GM18499 (cell line): ENCODE measurements at regions not wholly inside any gene's neighbourhood (a gene's known extent, or its start where the extent isn't known, plus 50 kb on each side); places are given as distances from the start of the nearest gene placed in this dataset.

Source experiments
- ATAC-seq: cut with Tn5 transposase; IDR thresholded peaks from one replicate; pipeline ENCODE4 v1.9.1; 2021; ENCODE audit warnings: moderate number of reproducible peaks; ENCODE audit not compliant: insufficient read depth, unreplicated experiment

DNA sequence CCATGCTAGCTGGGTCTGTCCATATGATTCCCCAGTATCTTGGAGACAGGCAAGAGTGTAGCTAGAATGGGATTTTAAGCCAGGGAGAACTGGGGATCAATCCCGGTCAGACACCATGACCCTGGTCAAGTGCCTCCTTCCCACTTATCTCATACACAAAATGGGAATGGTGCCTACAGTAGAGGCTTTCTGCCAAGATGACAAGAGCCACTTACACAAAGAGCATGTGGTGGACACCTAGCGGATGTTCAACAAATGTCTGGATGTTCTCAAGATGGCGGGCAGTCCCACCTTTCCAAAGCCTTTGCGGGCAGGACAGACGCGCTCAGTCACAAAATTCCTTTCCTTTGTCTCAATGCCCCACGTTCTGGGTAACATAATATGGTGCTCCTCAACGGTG is 57.3 kb downstream of the MAF start:
- no peak for ATAC-seq

DNA sequence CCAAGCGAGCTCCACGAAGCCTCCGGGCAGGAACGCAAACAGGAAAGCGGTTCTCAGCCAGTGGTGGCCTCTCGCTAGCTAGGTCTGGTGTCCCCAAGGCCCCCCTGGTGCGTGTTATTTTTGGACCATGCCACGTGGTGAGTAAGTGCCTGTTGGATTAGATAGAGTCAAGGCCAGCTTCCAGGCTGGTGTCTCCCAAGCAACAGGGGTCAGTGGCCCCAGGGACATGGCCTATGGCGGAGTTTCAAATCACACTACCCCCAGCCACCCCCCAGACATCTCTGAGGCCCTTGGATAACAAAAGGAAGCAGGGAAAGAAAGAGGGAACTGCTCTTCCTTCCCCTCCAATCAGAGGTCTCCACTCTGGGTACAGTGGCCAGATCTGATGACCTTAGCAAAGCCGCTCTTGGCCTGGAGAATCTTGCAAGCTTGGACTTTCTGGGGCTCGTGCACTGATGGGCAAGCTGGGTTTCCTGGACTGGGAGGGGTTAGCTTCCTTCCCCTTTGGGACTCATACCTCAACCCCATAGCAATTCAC is 58.2 kb downstream of the MAF start:
- no peak for ATAC-seq

DNA sequence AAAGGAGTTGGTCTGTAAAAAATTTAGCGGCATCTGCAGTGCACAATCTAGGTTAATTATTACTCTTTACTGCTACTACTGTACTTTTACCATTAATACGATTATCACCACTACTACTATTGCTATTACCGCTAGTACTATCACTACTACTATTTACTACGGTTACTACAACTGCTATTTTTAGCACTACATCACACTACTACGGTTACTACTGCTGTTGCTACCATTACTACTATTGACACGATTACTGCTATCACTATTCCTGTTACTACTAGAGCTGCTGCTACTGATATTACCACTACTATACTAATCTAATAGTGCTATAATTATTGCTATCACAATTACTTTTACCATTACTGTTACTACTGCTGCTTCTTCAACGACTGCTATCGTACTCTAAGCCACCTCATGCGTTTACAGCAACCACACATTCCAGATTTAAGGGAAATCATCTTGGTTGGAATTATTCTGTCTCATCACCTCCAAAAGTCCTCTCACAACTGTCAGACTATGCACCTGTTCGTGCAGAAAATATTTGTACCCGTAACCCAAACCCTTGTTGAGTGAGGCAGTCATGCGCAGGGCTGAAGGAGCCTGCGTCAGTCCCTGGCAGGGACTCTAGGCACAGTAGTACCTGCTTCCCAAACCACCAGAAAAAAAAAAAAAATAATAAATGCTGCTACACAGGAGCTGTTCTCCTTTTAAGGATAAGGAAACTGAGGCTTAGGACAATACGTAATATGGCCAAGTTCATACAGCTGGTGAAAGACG is 59.5 kb downstream of the MAF start:
- ATAC-seq, result no peak

DNA sequence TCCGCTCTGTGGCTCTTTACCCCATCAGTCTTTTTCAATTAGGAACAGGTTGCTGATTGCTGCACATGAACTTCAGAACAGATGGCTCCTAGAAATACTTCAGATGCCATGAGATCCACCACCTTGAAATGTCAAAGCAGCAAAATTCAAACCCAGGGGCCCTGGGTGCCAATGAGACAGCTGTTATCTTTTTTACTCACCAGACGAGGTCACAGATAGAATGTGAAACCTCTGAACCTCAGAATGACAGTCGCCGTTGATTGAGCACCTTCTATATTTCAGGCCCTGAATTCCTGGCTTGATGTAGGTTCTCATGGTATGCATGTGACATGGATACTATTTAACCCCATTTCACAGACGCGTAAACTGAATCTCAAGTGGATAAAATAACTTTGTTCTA is 63.0 kb downstream of the MAF start:
- no peak for ATAC-seq

DNA sequence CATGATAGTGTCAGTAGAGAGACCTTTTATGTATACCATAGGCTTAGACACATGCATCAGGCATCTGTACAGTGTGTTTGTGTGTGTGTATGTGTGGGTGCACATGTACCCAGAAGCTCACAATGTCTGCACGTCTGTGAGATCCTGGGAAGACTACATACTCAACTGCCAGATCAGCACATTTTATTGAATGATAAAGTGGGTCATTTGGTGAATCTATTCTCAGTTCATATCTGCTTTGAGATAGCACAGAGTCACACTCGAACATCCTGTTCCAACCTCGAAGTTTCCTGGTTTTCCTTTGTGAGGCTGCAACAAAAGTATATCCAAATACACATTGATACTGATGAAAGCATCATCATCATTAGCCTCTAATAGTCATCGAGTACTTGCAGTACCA is 63.6 kb downstream of the MAF start:
- ATAC-seq, result no peak

DNA sequence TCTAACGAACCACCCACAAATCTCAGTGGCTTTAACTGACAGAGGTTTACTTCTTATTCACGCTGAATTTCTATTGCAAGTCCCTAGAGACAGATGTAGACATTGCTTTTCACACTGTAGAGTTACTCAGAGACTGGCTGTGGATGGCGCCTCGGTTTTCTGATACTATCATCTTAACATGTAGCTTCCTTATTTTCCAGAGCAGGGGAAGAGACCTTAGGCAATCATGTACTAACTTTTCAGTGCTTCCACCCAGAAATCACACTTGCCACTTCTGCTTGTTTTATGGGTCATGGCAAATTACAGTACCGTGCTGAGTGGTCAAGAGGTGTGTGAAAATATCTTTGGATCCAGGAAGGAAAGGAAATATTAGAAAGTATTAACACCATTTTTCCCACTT is 65.4 kb downstream of the MAF start:
- no peak for ATAC-seq

DNA sequence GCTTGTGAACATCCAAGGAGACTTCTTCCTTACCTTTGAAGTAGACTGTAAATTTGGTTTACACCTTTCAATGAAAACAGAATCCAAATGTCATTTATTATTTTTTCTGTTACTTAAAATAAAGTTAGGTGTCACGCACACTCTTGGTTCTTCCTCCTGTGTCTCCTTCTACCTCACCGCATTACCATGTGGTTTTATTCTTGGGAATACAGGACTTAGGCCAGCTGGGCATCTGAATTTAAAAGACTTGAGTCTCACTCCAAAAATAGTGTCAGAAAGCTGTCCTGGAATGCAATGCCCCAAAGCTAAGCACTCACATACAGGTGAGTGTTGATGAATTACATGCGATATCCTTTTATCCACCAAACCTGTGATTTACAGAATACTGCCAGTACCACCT is 66.4 kb downstream of the MAF start:
- ATAC-seq, result no peak

DNA sequence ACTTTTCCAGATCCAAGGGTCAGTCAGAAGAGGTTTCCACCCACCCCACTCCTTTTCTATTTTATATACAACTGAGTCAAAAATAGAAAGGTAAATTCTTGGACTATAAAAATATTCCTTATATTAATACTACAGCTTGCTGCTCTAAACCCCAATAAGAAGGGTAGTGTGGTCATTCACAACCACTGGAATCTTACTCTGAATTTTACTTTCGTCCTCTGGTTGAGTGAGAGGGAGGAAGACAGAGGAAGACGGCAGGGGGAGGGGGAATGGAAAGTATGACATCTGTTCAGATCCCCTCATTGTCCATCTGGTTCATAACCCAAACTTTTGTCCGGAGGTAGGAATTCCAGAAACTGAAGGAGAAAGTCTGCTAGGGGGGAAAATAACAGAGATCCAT is 67.2 kb downstream of the MAF start:
- ATAC-seq, result no peak

DNA sequence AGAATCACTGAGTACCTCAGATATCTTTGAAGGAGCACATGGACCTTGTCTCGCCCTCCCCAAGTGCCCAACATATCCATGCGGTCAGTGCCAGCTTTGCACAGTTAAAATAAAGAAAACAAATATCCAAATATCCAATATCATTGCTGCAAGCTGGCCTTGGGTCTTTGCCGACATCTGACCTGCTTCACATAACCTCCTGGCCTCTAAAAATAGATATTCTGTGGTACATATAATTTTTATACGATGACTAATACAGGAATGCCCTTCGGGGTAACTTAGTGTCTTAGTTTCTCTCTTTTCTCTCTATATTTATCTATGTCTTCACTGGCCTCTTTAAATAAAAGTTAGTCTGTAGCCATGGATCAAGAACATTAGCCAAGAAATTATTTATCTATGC is 67.8 kb downstream of the MAF start:
- no peak for ATAC-seq

DNA sequence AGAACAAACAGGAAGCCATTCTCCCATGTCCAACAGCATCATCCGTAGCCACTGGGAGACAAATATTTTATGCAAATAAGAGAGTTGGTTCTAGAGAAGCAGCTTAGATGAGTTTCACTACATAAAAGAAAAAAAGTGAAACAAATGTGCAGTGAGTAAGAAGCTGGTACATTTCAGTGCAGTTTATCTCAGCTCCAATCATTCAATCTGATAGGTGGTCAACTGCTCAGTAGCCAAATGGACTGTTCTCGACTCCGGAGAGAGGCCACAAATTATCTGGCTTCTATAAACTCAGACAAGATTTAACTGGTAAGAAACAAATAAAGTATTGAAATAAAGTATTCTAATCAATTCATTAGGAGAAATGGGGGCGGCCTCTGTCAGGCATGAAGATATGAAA is 68.3 kb downstream of the MAF start:
- no peak for ATAC-seq

DNA sequence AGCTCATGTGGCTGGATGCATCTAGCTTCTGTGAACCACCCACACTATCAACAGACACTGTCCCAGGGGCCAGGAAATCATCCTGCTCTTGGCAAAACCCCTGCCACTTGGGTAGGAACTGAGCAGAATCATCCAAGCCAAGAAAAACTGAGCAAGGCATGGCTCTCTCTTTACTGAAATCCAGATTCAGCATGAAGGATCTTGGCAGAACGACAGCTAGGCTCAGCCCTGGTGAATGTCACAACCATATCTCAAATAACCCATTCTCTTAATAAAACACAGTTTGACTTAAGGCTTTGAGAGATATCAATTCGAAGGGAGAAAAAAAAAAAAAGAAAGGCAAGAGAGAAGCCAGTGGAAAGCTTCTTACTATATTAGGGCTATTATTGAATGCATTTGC is 72.2 kb downstream of the MAF start:
- ATAC-seq, result no peak

DNA sequence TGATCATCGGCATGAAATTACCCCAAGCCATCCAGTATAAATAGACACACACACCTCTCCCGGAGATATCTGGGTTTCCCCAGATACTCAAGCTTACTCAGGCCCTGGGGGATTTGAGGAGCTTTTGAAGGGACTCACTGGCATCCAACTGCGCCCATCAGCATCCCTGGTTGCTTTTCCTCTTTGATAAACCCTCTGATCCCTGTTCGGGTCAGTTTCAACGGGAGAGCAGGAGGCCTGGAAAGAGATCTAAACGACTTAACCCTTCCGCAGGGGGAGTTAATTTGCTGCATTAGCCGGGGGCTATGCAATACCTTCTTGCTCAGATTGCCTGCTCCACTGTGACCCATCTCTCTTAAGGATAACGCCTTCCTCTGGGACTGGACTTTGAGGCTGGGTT is 76.6 kb downstream of the MAF start:
- ATAC-seq, result no peak

DNA sequence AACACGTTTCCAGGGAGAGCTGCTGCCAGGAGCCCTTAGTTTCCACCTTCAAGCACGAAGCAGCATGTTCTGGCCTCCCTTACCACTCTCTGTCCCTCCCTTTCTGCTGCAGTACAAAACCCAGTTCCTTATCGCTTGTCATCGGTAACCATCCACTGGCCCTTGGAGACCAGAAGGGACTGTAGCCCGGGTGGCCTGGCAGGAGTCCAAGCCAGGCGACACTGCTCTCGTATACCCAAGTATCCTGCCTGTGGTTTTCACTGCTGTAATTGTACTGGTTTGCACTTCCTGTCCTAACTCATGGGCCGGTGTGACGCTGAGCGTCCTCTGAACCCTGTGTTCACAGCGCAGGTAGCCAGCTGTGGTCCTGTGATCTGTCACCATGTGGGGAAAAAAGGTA is 81.1 kb downstream of the MAF start:
- no peak for ATAC-seq

DNA sequence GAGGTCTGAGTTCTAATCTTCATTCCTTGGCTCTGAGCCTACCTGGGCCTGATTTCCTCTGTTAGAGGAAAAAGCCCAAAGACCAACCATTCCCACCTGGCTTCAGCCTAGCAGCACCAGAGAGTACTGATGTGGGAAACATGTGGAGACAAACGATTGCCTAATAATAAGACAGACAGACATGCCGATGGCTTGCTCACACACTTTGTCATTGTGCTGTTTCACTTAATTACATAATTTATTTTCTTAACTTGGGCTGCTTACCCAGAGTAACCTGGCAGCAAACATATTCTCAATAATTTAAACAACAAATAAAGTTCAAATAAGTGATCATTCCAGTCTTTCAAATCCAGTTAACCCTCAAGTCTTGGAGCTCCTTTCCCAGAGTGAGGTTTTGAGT is 83.4 kb downstream of the MAF start:
- no peak for ATAC-seq

DNA sequence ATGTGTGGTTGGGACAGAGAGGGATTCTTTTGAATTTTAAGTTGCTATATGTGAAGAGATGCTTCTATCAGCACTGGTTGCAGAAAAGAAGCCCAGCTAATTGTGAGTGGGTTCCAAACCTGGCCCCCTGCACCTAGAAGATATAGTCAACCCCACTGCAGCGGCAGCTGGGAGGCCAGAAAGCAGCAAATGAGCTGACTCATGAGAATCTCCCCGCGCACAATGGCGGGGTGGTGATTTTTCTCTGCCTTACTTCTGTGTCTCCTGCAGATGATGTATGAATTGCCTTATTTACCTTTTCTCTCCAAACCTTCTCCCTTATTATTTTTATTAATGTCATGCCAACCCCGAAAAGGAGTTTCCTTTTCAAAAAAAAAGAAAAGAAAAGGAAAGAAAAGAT is 89.7 kb downstream of the MAF start:
- no peak for ATAC-seq

DNA sequence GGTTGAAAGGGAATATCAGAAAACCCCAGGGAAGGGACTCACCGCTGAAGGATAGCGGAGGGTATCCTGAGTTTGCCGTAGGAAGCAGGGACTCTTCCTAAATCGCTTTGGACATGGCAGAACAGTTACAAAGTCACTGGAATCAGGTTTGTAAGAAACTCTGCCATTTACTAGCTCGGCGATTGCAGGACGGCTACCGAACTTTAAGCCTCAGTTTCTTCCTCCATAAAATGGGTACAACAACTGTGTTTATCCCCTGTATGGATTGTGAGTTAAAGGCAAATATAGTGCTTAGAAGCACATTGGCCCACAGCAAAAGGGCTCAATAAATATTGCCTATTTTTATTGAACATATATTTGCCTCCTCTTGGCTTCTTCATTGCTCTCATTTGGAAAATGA is 90.6 kb downstream of the MAF start:
- no peak for ATAC-seq

DNA sequence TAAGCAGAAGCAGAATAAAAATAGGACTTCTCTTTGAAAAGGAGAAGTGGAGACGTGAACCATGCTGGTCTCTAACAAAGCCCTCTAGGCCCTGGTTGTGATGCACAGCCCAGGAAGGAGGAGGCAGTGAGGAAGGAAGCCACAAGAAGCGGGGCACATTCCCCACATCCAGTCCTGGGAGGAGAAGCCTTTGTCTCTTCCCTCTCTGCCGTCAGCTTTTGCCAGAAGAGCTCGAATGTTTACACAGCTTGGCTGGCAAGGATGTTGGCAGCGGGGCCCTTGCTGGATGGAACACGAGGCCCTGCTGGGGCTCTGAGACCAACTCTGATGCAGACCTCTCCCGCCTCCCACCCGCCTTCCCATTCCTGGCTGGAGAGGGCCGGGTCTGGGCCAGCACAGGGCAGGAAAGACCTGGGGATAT is 91.3 kb downstream of the MAF start:
- no peak for ATAC-seq

DNA sequence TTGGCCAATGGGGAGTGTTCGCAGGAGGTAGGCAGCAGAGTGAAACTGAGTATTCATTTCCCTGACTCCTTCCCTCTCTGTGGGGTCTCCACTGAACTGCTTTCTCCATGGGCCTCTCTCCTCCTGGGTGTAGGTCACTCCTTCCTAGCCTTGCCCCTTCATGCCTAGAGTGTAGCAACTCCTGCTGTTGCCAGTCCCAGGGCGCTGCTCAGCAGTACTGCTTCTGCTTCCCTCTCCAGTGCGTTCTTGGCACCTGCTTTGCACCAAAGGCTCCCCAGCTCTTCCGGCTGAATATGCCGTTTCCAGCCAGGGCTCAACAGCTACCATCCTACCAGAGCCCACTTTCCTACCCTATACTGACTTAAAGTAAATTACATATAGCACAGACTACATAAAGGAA is 92.2 kb downstream of the MAF start:
- ATAC-seq, result no peak

DNA sequence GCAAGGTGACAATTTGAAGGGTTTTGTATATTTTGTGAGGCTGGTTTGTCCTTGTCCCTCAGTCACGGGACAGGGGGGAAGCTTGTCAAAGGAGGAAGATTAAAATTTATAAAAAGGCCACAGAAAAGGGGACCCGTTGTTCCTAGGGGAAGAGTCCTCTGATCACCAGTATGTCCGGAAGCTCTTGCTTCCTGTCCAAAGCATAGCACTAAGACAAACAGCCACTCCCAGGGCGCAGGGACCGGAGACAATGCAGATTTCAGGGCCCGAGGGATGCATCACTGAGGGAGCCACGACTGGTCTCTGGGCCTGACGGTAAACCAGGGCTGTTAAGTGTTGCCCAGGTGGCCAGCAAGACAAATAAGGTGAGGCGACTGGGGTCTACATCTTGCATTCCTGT is 95.2 kb downstream of the MAF start:
- ATAC-seq, result no peak

DNA sequence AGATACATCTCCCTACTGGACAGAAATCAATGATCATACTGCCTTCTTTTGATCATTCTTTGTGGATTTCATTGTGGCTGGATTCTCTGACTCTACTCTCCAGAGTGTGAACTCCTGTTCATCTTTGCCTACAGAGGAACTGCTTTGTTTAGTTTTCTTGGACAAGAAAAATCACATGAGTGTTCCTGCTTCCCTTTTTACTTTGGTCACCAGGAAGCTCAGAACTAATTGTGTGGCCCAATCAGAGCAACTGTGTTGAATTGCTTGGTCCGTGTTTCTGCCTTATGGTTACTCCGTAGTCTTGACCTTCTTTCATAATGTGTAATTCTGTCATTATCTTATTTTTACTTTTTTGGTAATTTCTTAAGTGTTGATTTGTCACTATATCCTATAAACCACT is 97.0 kb downstream of the MAF start:
- no peak for ATAC-seq

DNA sequence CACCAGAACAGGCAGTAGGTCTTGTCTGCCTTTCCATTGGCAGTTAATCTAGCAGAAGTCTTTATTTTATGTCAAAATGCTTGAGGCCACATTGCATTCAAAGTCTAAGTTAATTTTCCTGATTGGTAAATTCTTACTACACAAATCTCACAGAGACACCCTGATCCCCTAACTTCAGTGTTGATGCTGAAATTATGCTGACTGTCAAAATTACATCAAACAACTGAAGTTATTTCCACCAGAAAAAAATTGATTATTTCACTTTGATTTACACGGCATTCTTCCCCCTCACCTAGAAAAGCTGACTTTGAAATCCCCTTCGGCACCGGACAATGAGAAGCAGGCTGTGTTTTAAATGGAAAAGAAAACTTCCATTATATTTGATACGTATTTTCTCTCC is 99.1 kb downstream of the MAF start:
- ATAC-seq, result no peak

DNA sequence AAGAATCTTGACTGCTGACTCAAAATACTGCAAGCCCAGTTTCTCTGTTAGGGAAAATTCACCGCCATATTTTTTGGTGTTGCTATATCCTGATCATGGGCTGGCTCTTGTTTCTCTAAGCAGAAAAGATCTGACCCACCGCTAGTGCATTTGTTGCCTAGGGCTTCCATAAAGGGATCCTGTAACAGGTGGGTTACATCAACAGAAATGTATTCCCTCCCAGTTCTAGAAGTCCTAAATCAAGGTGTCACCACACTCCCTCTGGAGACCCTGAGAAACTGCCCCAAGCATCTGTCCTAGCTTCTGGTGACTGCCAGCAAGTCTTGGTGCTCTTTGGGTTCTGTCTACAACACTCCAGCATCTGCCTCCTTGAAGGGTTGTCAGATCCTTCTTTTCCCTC is 99.7 kb downstream of the MAF start:
- no peak for ATAC-seq

DNA sequence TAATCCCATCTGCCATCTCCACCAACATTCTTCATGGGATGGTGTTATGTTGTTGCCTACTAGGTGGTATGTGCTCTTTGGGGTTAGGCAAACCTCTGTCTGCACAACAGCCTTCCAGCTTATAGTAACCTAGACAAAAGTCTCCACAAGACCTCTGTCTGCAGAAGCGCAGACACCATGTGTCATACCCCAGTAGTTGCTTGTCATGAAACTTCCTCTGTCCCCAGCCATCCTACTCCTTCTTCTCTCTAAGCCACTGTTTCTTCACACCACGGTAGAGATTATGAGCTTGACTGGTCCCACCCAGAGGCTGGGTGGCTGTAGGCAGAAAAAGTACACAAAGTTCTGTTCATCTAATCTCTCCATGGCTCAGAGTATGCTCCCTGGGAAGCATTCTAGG is 100.3 kb downstream of the MAF start:
- no peak for ATAC-seq
